ENCODE measurements at regions not wholly inside any gene's neighbourhood (a gene's known extent, or its start where the extent isn't known, plus 50 kb on each side); places are given as distances from the start of the nearest gene placed in this dataset.

DNA sequence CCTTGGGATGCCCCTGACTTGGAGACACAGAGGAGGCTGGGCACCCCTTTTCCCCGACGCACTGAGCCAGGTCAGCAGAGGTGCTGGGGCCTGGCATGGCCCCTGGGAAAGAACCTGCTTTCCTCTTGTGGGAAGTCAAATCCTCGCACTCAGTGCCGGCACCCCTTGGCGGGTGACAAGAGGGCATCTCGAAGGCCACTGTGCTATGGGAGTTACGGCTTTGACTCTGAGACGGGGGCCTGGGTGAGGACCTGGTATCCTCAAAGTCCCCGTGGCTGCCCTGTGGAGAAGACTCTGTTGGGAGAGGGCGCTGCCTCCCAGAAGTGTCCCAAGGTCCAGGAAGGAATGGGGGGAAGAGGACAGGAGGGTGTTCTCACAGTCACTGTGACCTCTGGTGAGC lies 117.0 kb downstream of the METRNL start:
- no peak overlapping the region for H3K4me3 ChIP-seq
- no peaks in the 10 kb centered on the region for H3K27me3 ChIP-seq
- DNase-seq (ENCODE audit: low spot score) = no peak
- H3K9me3 ChIP-seq = no peaks in the 10 kb centered on the region
- TF ChIP-seq, protein P1, sequence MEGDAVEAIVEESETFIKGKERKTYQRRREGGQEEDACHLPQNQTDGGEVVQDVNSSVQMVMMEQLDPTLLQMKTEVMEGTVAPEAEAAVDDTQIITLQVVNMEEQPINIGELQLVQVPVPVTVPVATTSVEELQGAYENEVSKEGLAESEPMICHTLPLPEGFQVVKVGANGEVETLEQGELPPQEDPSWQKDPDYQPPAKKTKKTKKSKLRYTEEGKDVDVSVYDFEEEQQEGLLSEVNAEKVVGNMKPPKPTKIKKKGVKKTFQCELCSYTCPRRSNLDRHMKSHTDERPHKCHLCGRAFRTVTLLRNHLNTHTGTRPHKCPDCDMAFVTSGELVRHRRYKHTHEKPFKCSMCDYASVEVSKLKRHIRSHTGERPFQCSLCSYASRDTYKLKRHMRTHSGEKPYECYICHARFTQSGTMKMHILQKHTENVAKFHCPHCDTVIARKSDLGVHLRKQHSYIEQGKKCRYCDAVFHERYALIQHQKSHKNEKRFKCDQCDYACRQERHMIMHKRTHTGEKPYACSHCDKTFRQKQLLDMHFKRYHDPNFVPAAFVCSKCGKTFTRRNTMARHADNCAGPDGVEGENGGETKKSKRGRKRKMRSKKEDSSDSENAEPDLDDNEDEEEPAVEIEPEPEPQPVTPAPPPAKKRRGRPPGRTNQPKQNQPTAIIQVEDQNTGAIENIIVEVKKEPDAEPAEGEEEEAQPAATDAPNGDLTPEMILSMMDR (IDR thresholded peaks at IDR 0.05) = no peak
- H3K4me1 ChIP-seq = peaks cover 0 to 50% of the 10 kb centered on the region in 2 donors
- peak overlapping the region; percentile 48 to 51 for H3K27ac ChIP-seq
- H3K36me3 ChIP-seq = no peaks in the 10 kb centered on the region

DNA sequence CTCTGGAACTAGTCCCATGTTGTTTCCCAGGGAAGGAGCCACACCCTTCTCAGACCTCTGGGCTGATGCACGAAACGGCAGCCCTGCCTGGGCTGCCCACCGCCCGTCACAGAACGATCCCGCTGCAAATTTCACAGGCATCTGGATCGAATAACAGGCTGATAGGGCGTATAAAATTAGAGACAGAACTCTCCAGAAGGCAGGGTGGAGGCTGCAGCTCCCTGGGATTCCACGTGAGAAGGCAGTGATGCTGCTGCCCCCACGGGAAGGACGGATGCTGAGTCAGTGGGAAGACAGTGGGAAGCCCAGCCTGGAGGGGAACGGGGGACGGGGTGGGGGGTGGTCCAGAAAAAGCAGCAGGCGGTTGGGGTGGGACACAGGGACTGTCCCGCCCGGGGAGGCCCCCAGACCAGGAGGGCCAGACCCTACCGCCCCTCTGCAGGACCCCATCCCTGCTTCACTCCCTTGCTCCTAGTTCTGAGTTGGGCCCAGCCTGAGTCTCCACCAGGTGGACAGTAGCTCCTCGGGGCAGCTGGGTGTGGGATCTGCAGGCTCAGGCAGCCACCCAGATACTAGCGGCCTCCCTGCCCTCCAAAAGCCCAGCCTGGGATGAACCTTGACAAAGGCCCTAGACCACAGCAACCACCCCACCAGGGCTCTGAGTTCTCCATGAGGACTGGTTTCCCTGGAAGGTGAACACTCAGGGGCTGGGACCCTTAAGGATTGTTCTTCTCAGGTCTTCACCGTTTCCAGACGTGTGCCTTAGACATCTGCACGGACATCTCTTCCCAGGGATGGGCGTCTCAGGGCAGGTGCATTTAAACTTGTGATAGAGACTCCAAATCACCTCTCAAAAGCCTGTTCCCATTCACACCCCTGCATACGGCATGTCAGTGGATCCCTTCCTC lies 117.8 kb downstream of the METRNL start:
- Histone ChIP-seq H3K36me3 (no peaks in the 10 kb centered on the region), H3K4me1 (peaks cover 0 to 58% of the 10 kb centered on the region in 2 donors), H3K27me3 (no peaks in the 10 kb centered on the region), H3K9me3 (no peaks in the 10 kb centered on the region), H3K4me3 (no peak overlapping the region), H3K27ac (no peak overlapping the region)
- TF ChIP-seq, protein P1 (IDR thresholded peaks at IDR 0.05) = no peak
- DNase-seq (ENCODE audit: low spot score) = no peak

DNA sequence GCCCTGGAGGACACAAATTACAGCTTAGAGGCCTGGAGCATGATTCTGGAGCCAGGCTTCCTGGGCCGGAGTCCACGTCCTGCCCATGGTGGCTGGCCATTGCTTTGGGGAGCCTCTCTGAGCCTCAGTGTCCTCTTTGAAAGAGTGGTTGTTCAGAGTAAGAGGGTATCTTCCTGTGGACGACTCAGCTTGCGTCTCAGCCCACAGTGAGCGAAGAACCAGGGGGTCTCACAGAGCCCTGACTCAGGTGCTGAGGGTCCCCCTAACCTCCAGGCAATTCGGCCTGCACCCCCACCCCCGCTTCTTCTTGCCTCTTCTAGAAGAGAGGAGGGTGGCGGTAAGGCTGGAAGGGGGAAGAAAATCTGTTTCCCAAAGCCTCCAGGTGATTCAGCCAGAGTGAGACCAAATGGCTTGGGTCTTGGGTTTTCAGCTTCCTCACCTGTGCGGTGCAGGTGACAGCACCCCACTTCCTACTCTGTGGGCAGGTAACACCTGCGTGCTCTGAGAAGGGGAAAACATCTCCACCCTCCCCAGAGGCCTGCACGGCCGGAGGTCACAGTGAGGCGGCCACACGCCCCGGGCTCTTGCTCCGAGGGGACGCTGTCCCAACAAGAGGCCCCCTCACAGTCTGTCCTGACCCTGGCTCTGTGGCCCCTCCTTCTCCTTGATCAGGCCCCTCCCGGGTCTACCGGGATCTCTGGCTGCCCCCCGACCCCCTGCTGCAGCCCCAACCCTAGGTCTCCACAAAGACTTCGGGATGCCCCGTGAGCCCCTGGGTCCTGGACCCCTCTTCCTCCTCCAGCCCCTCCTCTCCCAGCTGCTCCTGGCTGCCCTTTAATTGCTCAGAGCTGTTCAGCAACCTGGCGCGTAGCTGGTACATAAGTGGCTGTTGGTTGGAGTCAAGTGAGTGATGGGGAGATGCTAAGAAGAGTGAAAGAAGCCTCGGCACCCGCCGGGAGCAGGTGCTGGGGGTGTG lies 119.2 kb downstream of the METRNL start:
- Histone ChIP-seq H3K27me3 (no peaks in the 10 kb centered on the region), H3K4me3 (peak overlapping the region in 1 of 2 donors; percentile 1), H3K9me3 (no peaks in the 10 kb centered on the region), H3K4me1 (peaks cover 0 to 69% of the 10 kb centered on the region in 2 donors), H3K27ac (peak overlapping the region; percentile 48 to 49), H3K36me3 (no peaks in the 10 kb centered on the region)
- TF ChIP-seq, protein P1 (IDR thresholded peaks at IDR 0.05) = no peak
- DNase-seq (ENCODE audit: low spot score) = no peak

DNA sequence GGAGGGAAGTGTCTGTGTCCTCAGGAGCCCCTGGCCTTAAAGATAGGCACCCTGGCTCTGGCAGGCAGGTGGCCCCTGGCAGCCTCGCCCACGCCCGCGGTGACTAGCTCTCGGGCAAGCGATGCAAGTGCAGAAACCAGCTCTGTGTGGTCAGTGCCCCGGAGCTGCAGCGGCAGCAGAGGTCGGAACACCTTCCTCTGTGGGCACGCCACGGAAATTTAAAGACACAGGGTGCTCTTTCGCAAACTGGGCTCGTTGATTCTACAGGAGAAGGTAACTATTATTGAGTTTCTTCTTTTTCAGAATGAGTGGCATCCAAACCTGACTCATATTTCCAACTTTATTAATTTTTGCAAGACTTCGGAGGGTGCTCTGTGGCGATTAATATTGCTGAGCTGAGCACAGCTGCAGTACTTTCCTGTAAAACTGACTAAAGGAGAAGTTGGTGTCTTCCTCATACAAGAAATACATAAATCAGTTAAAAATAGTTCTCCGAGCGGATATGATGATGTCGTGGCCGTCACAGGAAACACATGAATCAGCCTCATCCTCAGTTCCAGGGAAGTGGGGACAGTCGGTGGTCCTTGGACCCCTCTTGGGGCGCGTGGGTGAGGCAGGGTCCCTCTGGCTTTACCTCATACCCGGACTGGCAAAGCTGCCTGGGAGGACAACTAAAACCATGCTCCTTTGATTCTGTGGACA lies 120.2 kb downstream of the METRNL start:
- Histone ChIP-seq H3K4me3 (peak overlapping the region in 1 of 2 donors; percentile 1), H3K4me1 (peaks cover 0 to 76% of the 10 kb centered on the region in 2 donors), H3K36me3 (no peaks in the 10 kb centered on the region), H3K27me3 (no peaks in the 10 kb centered on the region), H3K9me3 (no peaks in the 10 kb centered on the region), H3K27ac (peak overlapping the region; percentile 64 to 70)
- no peak for DNase-seq (ENCODE audit: low spot score)
- TF ChIP-seq, protein P1 (IDR thresholded peaks at IDR 0.05) = no peak

DNA sequence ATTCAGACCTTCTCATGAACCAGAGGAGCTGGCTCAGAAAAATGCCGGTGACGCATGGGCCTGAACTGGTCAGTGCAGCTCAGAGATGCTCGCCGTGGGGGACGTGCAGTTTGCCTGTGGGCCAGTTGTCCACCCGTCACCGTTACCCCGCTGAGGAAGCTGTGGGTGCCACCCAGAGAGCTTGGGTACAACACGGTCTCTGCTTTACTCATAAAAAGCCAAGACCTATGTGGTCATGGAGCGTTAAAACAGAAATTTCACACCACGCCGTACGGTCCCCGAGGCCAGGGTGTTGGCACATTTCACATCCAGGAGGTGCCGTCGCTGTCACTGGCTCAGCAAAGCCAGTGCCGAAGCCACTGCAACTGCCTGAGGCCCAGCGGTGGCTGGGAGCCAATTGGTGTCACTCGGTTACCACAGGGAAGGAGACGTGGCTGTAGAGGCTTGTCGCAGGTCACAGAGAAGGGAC lies 120.9 kb downstream of the METRNL start:
- no peaks in the 10 kb centered on the region for H3K27me3 ChIP-seq
- H3K27ac ChIP-seq = peak overlapping the region; percentile 64 to 70
- H3K9me3 ChIP-seq = no peaks in the 10 kb centered on the region
- no peak overlapping the region for H3K4me3 ChIP-seq
- peaks cover 0 to 74% of the 10 kb centered on the region in 2 donors for H3K4me1 ChIP-seq
- H3K36me3 ChIP-seq = no peaks in the 10 kb centered on the region
- TF ChIP-seq, protein P1 (IDR thresholded peaks at IDR 0.05) = no peak
- peak; percentile 87 for DNase-seq (ENCODE audit: low spot score)
